ENCODE measurements at regions not wholly inside any gene's neighbourhood (a gene's known extent, or its start where the extent isn't known, plus 50 kb on each side); places are given as distances from the start of the nearest gene placed in this dataset.
"Not testable (repeated sequence)": the region's sequence is repeated elsewhere in the genome, so short reads cannot be mapped to it uniquely, and the experiment has no call there.

GRCh38 chr16:10317425-10318001 is 68.3 kb upstream of the ATF7IP2 start:
- no peak for DNase-seq

- no peak for DNase-seq
Observed at GRCh38 chr16:10318798-10319500, 66.9 kb upstream of the ATF7IP2 start.

GRCh38 chr16:10321407-10322387 is 64.2 kb upstream of the ATF7IP2 start:
- DNase-seq, result no peak

- no peak for DNase-seq
Observed at GRCh38 chr16:10322723-10323527, 62.9 kb upstream of the ATF7IP2 start.

GRCh38 chr16:10323528-10323869 is 62.4 kb upstream of the ATF7IP2 start:
- DNase-seq, result no peak

GRCh38 chr16:10324210-10324609 is 61.7 kb upstream of the ATF7IP2 start:
- no peak for DNase-seq

GRCh38 chr16:10325783-10326543 is 59.9 kb upstream of the ATF7IP2 start:
- no peak for DNase-seq

- no peak for DNase-seq
Observed at GRCh38 chr16:10326647-10327046, 59.2 kb upstream of the ATF7IP2 start.

GRCh38 chr16:10328291-10328690 is 57.6 kb upstream of the ATF7IP2 start:
- not testable (repeated sequence) for DNase-seq

- DNase-seq, result no peak
Observed at GRCh38 chr16:10332241-10332640, 53.6 kb upstream of the ATF7IP2 start.

GRCh38 chr16:10332775-10333174 is 53.1 kb upstream of the ATF7IP2 start:
- DNase-seq, result no peak

- peak; percentile 28 for DNase-seq
Observed at GRCh38 chr16:10333321-10334032, 52.4 kb upstream of the ATF7IP2 start.

- DNase-seq, result no peak
Observed at GRCh38 chr16:10335681-10336080, 50.2 kb upstream of the ATF7IP2 start.

Measured in CD4-positive, alpha-beta T cell treated with Interleukin-10 for 1 hour (primary cell).